ENCODE measurements at regions not wholly inside any gene's neighbourhood (a gene's known extent, or its start where the extent isn't known, plus 50 kb on each side); places are given as distances from the start of the nearest gene placed in this dataset.

DNA sequence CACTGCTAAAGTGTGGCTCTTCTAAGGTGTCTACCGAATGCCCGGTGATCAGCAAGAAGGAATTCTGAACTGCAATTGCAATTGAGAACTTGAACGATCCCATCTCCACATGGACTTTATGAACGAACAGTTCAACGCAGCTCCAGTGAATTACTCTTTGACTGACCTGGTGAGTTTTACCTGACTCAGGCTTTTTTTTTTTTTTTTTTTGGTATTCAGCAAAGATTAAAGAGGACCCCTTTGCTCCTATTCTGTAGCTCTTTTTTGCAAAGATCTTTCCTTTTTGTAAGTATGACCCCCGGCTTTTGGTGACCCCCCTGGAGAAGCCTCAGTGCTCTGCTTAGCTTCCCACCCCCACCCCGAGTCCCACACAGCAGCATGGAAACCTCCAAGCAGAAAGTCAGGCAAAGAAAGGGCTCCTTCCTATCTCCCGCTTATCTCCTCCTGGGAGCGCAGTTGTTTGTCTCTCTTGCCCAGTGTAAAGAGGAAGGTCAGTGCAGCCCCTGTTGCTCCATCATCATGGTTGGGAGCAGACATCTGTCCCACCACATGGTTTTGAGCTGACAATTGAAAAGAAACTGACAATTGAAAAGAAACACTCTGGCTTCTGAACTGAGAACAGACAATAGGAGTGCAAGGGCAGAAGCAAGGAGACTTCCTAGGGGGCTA, 72.1 kb upstream of the DIO3 start:
- H3K36me3 ChIP-seq (replicated peaks in 1 of 2; ENCODE audit: control insufficient read depth in 1 of 2, insufficient read depth in 2 of 2, low read length in 2 of 2) = no peaks in the 10 kb centered on the region
- Mint-ChIP-seq H3K4me3 (no peak overlapping the region), H3K27me3 (ENCODE audit: low read depth in 3 of 3) (peaks cover 3 to 9% (median 4%) of the 10 kb centered on the region in 3 donors), H3K9me3 (peaks cover 0 to 27% (median 20%) of the 10 kb centered on the region in 7 donors), H3K36me3 (no peaks in the 10 kb centered on the region), H3K27ac (no peak overlapping the region), H3K4me1 (no peaks in the 10 kb centered on the region)
- peaks cover 5 to 6% of the 10 kb centered on the region in 2 donors for H3K9me3 ChIP-seq (replicated peaks in 1 of 2; ENCODE audit: control insufficient read depth in 1 of 2, insufficient read depth in 1 of 2, low read length in 2 of 2)
- intact Hi-C loops (cut with micrococcal nuclease) = no loop called here
- no peaks in the 10 kb centered on the region for H3K4me1 ChIP-seq (ENCODE audit: control insufficient read depth in 1 of 2, insufficient read depth in 2 of 2, low read length in 2 of 2)
- H3K4me3 ChIP-seq (replicated peaks in 1 of 3; ENCODE audit: low read depth in 2 of 3, low read length in 3 of 3) = no peak overlapping the region
- 93% methylated on average over 8 of the region's 9 CpGs for WGBS (ENCODE audit: insufficient coverage)
- TF ChIP-seq, protein P1, sequence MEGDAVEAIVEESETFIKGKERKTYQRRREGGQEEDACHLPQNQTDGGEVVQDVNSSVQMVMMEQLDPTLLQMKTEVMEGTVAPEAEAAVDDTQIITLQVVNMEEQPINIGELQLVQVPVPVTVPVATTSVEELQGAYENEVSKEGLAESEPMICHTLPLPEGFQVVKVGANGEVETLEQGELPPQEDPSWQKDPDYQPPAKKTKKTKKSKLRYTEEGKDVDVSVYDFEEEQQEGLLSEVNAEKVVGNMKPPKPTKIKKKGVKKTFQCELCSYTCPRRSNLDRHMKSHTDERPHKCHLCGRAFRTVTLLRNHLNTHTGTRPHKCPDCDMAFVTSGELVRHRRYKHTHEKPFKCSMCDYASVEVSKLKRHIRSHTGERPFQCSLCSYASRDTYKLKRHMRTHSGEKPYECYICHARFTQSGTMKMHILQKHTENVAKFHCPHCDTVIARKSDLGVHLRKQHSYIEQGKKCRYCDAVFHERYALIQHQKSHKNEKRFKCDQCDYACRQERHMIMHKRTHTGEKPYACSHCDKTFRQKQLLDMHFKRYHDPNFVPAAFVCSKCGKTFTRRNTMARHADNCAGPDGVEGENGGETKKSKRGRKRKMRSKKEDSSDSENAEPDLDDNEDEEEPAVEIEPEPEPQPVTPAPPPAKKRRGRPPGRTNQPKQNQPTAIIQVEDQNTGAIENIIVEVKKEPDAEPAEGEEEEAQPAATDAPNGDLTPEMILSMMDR (IDR thresholded peaks at IDR 0.05) = no peak
- no peaks in the 10 kb centered on the region for H3K27me3 ChIP-seq (ENCODE audit: control insufficient read depth in 2 of 2, insufficient read depth in 2 of 2, low read length in 2 of 2)
- H2AFZ ChIP-seq (ENCODE audit: insufficient read depth, low read depth, low read length, poor library complexity, severe bottlenecking) = no peak overlapping the region
- no peaks in the 10 kb centered on the region for H4K20me1 ChIP-seq (ENCODE audit: insufficient read depth, low read length)
- H3K4me2 ChIP-seq (replicated peaks; ENCODE audit: extremely low read depth, low read length, poor library complexity, severe bottlenecking) = no peak overlapping the region
- H3K27ac ChIP-seq (ENCODE audit: low read depth in 1 of 2, low read length in 2 of 2) = no peak overlapping the region
- DNase-seq = no peak
- H3K79me2 ChIP-seq (ENCODE audit: insufficient read depth, low read length) = no peaks in the 10 kb centered on the region
- H3K9ac ChIP-seq (ENCODE audit: insufficient read depth, low read length, poor library complexity, severe bottlenecking) = no peak overlapping the region

DNA sequence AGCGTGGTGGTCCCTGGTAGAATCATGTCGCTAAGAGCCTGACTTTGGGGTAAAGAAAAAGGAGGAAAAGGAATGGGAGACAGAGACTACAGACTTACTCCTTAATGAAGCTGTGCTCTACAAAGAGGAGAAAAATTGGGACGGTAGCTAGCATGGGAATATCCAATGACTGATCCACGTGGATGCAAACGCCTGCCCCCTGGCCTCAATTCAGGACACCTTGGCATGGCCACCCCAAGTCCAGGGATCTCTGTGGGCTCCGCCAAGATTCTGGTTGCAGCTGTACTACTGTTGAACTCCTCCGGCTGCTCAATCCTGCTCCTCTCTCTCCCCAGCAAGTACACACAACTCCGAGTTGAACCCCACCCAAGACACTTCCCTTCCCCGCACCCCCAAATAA, 70.5 kb upstream of the DIO3 start:
- H3K27me3 Mint-ChIP-seq (ENCODE audit: low read depth in 3 of 3) = peaks cover 6 to 8% (median 7%) of the 10 kb centered on the region in 3 donors

More for the DNA sequence above, 70.5 kb upstream of the DIO3 start:
- Histone ChIP-seq H3K9me3 (replicated peaks in 1 of 2; ENCODE audit: control insufficient read depth in 1 of 2, insufficient read depth in 1 of 2, low read length in 2 of 2) (peaks cover 4 to 5% of the 10 kb centered on the region in 2 donors), H3K9ac (ENCODE audit: insufficient read depth, low read length, poor library complexity, severe bottlenecking) (no peak overlapping the region), H3K4me1 (ENCODE audit: control insufficient read depth in 1 of 2, insufficient read depth in 2 of 2, low read length in 2 of 2) (no peaks in the 10 kb centered on the region), H3K79me2 (ENCODE audit: insufficient read depth, low read length) (no peaks in the 10 kb centered on the region), H3K27ac (ENCODE audit: low read depth in 1 of 2, low read length in 2 of 2) (no peak overlapping the region), H3K4me3 (replicated peaks in 1 of 3; ENCODE audit: low read depth in 2 of 3, low read length in 3 of 3) (no peak overlapping the region), H3K36me3 (replicated peaks in 1 of 2; ENCODE audit: control insufficient read depth in 1 of 2, insufficient read depth in 2 of 2, low read length in 2 of 2) (no peaks in the 10 kb centered on the region), H4K20me1 (ENCODE audit: insufficient read depth, low read length) (no peaks in the 10 kb centered on the region), H2AFZ (ENCODE audit: insufficient read depth, low read depth, low read length, poor library complexity, severe bottlenecking) (no peak overlapping the region), H3K27me3 (ENCODE audit: control insufficient read depth in 2 of 2, insufficient read depth in 2 of 2, low read length in 2 of 2) (no peaks in the 10 kb centered on the region), H3K4me2 (replicated peaks; ENCODE audit: extremely low read depth, low read length, poor library complexity, severe bottlenecking) (no peak overlapping the region)
- Mint-ChIP-seq H3K4me1 (no peaks in the 10 kb centered on the region), H3K4me3 (no peak overlapping the region), H3K27ac (no peak overlapping the region), H3K36me3 (no peaks in the 10 kb centered on the region), H3K9me3 (peaks cover 0 to 27% (median 19%) of the 10 kb centered on the region in 7 donors)
- no peak for DNase-seq
- intact Hi-C loops (cut with micrococcal nuclease) = no loop called here
- 91% methylated on average over 8 of the region's 9 CpGs for WGBS (ENCODE audit: insufficient coverage)
- TF ChIP-seq, protein P1 (IDR thresholded peaks at IDR 0.05) = no peak

All from CD14-positive monocyte (primary cell).